DND-41 (cell line): ENCODE measurements at regions not wholly inside any gene's neighbourhood (a gene's known extent, or its start where the extent isn't known, plus 50 kb on each side); places are given as distances from the start of the nearest gene placed in this dataset.

Experiments used
- ATAC-seq: fragments of 200-7000 bp; cut with Tn5 transposase; 3 replicates; pipeline ENCODE4 v1.9.1; 2021; ENCODE audit warnings: low read depth; ENCODE audit not compliant: insufficient read depth
- DNase-seq: peaks from one replicate; pipeline ENCODE4 v3.0.0-alpha.2; 2020
- H2AFZ ChIP-seq: 2 replicates; pipeline ENCODE4 v1.6.0; 2012; ENCODE audit warnings: low read depth, low read length
- H3K27ac ChIP-seq: 2 replicates; pipeline ENCODE4 v1.5.1; 2012; ENCODE audit warnings: low read length, inconsistent platforms
- H3K27me3 ChIP-seq: fragments of 200-600 bp; sonication (generic); 2 replicates; pipeline ENCODE4 v1.6.0; 2012; ENCODE audit warnings: low read length, mild to moderate bottlenecking, inconsistent platforms; ENCODE audit not compliant: insufficient read depth, poor library complexity
- H3K36me3 ChIP-seq: 2 replicates; pipeline ENCODE4 v1.5.1; 2012; ENCODE audit warnings: low read length, inconsistent platforms; ENCODE audit not compliant: insufficient read depth
- H3K4me1 ChIP-seq: 2 replicates; pipeline ENCODE4 v1.5.1; 2012; ENCODE audit warnings: mild to moderate bottlenecking, low read length; ENCODE audit not compliant: insufficient read depth
- H3K4me2 ChIP-seq: 2 replicates; pipeline ENCODE4 v1.6.0; 2012; ENCODE audit warnings: mild to moderate bottlenecking, moderate library complexity, low read length, inconsistent platforms; ENCODE audit not compliant: insufficient read depth
- H3K4me3 ChIP-seq, 2 experiments: fragments of 200-600 bp in 1 of 2; shearing (Covaris generic) in 1 of 2; 2 replicates each; pipeline ENCODE4 v1.5.1; 2012 to 2016; ENCODE audit warnings: inconsistent platforms in 2 of 2, low read length in 2 of 2, mild to moderate bottlenecking in 2 of 2, low read depth in 1 of 2, moderate library complexity in 1 of 2
- H3K79me2 ChIP-seq: 2 replicates; pipeline ENCODE4 v1.6.0; 2012; ENCODE audit warnings: low read length, inconsistent platforms; ENCODE audit not compliant: insufficient read depth
- H3K9ac ChIP-seq: 2 replicates; pipeline ENCODE4 v1.6.0; 2012; ENCODE audit warnings: low read depth, mild to moderate bottlenecking, inconsistent platforms, low read length, moderate library complexity
- H3K9me3 ChIP-seq: 2 replicates; pipeline ENCODE4 v1.5.1; 2012; ENCODE audit warnings: low read length, moderate library complexity, mild to moderate bottlenecking, inconsistent platforms; ENCODE audit not compliant: insufficient read depth, severe bottlenecking
- H4K20me1 ChIP-seq: 2 replicates; pipeline ENCODE4 v1.6.0; 2012; ENCODE audit warnings: low read length; ENCODE audit not compliant: insufficient read depth
- CTCF ChIP-seq: IDR thresholded peaks from 2 replicates; pipeline ENCODE4 v1.5.1; 2012; ENCODE audit warnings: borderline replicate concordance, low read length, moderate library complexity, mild to moderate bottlenecking; ENCODE audit not compliant: poor library complexity, severe bottlenecking; ENCODE audit errors: extremely low read depth
- EZH2 ChIP-seq: IDR thresholded peaks from 3 replicates; pipeline ENCODE4 v1.6.1; 2012; ENCODE audit warnings: borderline replicate concordance, low read depth, mild to moderate bottlenecking, moderate library complexity, low read length, inconsistent platforms; ENCODE audit not compliant: severe bottlenecking

- Histone ChIP-seq H3K36me3 (no peaks in the 10 kb centered on the region), H4K20me1 (no peaks in the 10 kb centered on the region), H3K79me2 (no peaks in the 10 kb centered on the region), H3K9ac (no peak overlapping the region), H3K27me3 (no peaks in the 10 kb centered on the region), H3K27ac (no peak overlapping the region), H3K4me3 (no peak overlapping the region), H2AFZ (no peak overlapping the region), H3K9me3 (no peaks in the 10 kb centered on the region), H3K4me1 (no peaks in the 10 kb centered on the region), H3K4me2 (no peak overlapping the region)
- ATAC-seq (no peak), DNase-seq (no peak)
- no peak for TF ChIP-seq CTCF
- no peak for TF ChIP-seq EZH2
Measured at GRCh38 chr4:45568694-45569093, 555.2 kb downstream of the GABRG1 start.

DNA sequence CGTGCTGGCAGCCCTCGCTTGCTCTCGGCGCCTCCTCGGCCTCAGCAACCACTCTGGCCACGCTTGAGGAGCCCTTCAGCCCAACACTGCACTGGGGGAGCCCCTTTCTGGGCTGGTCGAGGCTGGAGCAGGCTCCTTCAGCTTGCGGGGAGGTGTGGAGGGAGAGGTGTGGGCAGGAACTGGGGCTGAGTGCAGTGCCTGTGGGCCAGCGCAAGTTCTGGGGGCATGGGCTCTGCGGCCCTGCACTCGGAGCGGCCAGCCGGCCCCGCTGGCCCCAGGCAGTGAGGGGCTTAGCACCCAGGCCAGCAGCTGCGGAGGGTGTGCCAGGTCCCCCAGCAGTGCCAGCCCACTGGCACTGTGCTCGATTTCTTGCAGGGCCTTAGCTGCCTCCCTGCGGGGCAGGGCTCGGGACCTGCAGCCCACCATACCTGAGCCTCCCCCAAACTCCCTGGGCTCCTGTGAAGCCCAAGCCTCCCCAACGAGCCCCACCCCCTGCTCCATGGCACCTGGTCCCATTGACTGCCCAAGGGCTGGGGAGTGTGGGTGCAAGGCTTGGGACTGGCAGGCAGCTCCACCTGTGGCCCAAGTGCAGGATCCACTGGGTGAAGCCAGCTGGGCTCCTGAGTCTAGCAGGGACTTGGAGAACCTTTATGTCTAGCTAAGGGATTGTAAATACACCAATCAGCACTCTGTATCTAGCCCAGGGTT is 556.8 kb downstream of the GABRG1 start:
- no peaks in the 10 kb centered on the region for H3K9me3 ChIP-seq
- DNase-seq (no peak), ATAC-seq (no peak)
- no peak overlapping the region for H3K9ac ChIP-seq
- TF ChIP-seq CTCF = no peak
- TF ChIP-seq EZH2 = no peak
- no peaks in the 10 kb centered on the region for H3K27me3 ChIP-seq
- H3K27ac ChIP-seq = no peak overlapping the region
- no peak overlapping the region for H2AFZ ChIP-seq
- no peaks in the 10 kb centered on the region for H3K4me1 ChIP-seq
- no peaks in the 10 kb centered on the region for H4K20me1 ChIP-seq
- H3K36me3 ChIP-seq = no peaks in the 10 kb centered on the region
- H3K79me2 ChIP-seq = no peaks in the 10 kb centered on the region
- H3K4me2 ChIP-seq = no peak overlapping the region
- H3K4me3 ChIP-seq = no peak overlapping the region

DNA sequence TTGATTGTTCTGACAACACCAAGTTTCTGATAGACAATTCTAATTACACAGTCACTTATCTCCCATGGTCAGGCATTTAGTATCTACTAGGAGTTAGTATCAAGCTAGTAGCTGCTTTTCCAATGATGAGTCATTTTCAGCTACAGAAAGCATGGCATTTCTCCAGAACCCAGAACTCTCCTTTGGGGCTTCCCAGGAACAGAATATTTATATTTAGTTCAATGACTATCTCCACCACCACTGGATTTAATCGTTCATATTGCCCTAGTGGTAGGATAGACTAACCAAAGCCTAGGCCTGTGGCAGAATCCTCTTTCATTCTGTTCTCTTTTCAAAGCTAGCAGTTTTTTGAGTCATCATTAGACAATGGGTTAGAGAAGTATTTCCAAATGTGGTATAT is 569.4 kb downstream of the GABRG1 start:
- ATAC-seq = no peak
- Histone ChIP-seq H3K27ac (no peak overlapping the region), H3K36me3 (no peaks in the 10 kb centered on the region), H3K4me2 (no peak overlapping the region), H3K4me1 (no peaks in the 10 kb centered on the region), H2AFZ (no peak overlapping the region), H4K20me1 (no peaks in the 10 kb centered on the region), H3K9ac (no peak overlapping the region), H3K79me2 (no peaks in the 10 kb centered on the region), H3K27me3 (no peaks in the 10 kb centered on the region), H3K9me3 (no peaks in the 10 kb centered on the region), H3K4me3 (no peak overlapping the region)
- no peak for DNase-seq
- no peak for TF ChIP-seq CTCF
- no peak for TF ChIP-seq EZH2
